SK-N-MC (cell line): ENCODE measurements at regions not wholly inside any gene's neighbourhood (a gene's known extent, or its start where the extent isn't known, plus 50 kb on each side); places are given as distances from the start of the nearest gene placed in this dataset.

Experiments used
- EZH2 ChIP-seq: fragments of 200-600 bp; sonication (generic); IDR thresholded peaks from one replicate; pipeline ENCODE4 v1.6.1; 2017; ENCODE audit warnings: antibody characterized with exemption
- POLR2AphosphoS5 ChIP-seq: IDR thresholded peaks from 2 replicates; pipeline ENCODE4 v1.6.1; 2012; ENCODE audit warnings: mild to moderate bottlenecking, low read depth, low read length, borderline replicate concordance

- TF ChIP-seq POLR2AphosphoS5 (no peak), EZH2 (no peak)
Observed at GRCh38 chr5:124803617-124804323, 57.3 kb upstream of the ZNF608 start.
